ENCODE measurements at regions not wholly inside any gene's neighbourhood (a gene's known extent, or its start where the extent isn't known, plus 50 kb on each side); places are given as distances from the start of the nearest gene placed in this dataset.

GRCh38 chr11:100438376-100438775, 248.7 kb upstream of the ARHGAP42 start:
- TF ChIP-seq POLR2AphosphoS5 (IDR thresholded peaks at IDR 0.05; ENCODE audit: low read depth, low read length) (no peak), SIN3A (IDR thresholded peaks at IDR 0.05; ENCODE audit: borderline replicate concordance, insufficient read depth, low read length) (no peak), TAF1 (IDR thresholded peaks at IDR 0.05; ENCODE audit: borderline replicate concordance, insufficient read depth, low read length) (no peak), REST (IDR thresholded peaks at IDR 0.05; ENCODE audit: insufficient read depth in 1 of 2, low read depth in 2 of 2, low read length in 2 of 2) (no peak)

Measured in PFSK-1 (cell line).